ENCODE measurements at regions not wholly inside any gene's neighbourhood (a gene's known extent, or its start where the extent isn't known, plus 50 kb on each side); places are given as distances from the start of the nearest gene placed in this dataset.

DNA sequence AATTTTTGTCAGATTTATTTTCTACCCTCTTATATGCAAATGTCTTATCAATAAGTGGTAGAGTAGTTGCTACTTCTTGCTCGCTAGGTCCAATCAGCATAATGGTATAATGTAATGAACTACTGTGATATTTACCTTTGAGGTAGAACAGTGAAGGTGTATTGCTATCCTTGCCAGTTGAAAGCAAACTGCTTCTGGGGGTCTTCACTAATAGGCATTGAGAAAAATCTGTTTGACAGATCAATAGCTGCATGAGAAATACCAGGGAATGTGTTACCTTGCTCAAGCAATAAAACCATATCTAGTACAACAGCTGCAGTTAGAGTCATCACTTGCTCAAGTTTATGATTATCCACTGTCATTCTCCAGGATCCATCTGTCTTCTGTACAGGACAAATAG, 50.1 kb upstream of the EFEMP1 start:
- TF ChIP-seq, protein P1, sequence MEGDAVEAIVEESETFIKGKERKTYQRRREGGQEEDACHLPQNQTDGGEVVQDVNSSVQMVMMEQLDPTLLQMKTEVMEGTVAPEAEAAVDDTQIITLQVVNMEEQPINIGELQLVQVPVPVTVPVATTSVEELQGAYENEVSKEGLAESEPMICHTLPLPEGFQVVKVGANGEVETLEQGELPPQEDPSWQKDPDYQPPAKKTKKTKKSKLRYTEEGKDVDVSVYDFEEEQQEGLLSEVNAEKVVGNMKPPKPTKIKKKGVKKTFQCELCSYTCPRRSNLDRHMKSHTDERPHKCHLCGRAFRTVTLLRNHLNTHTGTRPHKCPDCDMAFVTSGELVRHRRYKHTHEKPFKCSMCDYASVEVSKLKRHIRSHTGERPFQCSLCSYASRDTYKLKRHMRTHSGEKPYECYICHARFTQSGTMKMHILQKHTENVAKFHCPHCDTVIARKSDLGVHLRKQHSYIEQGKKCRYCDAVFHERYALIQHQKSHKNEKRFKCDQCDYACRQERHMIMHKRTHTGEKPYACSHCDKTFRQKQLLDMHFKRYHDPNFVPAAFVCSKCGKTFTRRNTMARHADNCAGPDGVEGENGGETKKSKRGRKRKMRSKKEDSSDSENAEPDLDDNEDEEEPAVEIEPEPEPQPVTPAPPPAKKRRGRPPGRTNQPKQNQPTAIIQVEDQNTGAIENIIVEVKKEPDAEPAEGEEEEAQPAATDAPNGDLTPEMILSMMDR (IDR thresholded peaks at IDR 0.05; ENCODE audit: extremely low read depth, missing control alignments): no peak
- DNase-seq (ENCODE audit: low spot score): no peak

DNA sequence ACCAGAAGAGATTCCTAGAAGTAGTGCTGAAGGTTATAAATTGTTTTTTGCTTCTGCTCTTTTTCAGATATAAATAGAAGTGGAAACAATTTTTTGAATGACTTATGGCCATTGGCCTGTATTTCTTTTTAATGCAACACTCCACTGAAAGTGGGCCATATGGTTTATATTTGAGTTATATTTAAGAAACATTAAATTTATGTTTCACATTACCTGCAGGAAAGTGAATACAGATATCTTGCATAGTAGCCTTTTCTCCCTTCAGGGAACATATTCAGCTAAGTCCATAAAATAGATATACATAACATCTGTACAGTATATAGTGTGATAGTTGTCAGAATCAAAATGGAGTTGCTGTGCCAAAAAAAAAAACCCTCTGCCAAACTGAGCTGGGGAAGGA, 53.1 kb upstream of the EFEMP1 start:
- no peak for DNase-seq (ENCODE audit: low spot score)

DNA sequence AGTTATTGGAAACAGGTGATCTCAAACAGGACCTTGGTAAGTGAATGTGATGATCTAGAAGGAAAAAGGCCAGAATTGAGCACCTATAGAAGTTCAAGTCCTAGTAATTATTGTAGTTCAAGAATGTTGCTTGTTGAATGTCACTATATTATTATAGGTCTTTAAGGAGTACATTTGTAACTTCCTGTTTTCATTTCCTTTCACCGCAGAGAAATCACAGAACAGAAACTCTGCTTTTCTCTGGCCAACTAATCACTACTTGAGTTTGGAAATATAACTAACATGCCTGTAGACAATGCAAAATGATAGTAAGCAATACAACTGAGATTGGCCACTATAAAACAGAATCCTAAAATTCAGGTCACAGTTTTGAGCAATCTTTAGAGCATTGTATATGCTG, 61.8 kb upstream of the EFEMP1 start:
- TF ChIP-seq, protein P1 (IDR thresholded peaks at IDR 0.05; ENCODE audit: extremely low read depth, missing control alignments): no peak
- peak; percentile 6 for DNase-seq (ENCODE audit: low spot score)

More for the DNA sequence above, 53.1 kb upstream of the EFEMP1 start:
- TF ChIP-seq, protein P1 (IDR thresholded peaks at IDR 0.05; ENCODE audit: extremely low read depth, missing control alignments): no peak

DNA sequence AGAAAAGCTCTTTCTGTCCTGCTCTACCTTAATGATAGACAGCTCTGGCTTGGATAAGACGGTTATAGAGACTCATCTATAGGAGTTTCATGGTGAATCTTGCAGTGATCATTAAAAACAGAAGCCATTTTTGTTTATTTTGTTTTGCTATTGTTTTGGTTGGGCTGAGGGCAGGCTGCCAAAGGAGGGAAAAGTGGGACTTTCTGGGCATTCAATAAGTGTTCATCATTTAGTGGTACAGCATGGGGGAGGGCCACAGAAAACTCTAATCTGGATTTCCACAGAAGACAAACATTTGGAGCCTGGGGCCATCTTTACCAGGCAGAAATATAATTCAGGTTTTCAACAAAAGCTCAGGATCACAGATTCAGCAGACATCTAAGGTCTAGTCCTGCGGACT, 62.4 kb upstream of the EFEMP1 start:
- TF ChIP-seq, protein P1 (IDR thresholded peaks at IDR 0.05; ENCODE audit: extremely low read depth, missing control alignments): no peak
- DNase-seq (ENCODE audit: low spot score): no peak

DNA sequence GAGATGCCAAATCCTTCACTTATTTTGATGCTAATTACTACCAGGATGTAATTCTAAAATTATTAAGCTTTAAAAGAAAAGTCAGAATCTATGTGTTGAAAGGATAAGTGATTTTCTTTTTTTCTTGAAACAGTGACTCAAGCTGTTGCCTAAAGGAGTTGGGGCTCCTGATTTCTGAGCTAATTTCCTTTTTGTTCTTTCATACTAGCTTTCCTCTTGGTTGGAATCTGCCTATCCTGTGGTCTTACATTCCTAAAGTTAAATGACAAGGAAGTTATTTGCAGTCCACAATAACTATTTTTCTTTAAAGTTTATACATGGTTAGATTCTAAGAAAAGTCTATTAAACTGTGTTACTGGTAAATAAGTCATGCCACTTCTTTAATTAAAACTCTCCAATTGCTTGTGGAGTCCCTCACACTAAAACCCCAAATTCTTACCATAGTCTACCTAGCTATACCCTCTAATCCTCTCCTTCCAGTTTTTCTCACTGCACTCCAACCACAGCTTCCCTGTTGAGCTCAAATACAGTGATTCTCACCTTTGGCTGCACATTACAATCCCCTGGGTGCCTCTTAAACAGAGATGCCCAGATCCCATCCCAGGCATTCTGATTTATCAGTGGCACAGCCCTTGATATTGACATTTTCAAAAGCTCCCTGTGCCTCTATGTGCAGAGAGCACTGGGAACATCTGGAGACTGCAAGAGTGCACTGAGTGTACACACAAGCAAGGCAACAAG, 63.3 kb upstream of the EFEMP1 start:
- TF ChIP-seq, protein P1 (IDR thresholded peaks at IDR 0.05; ENCODE audit: extremely low read depth, missing control alignments): no peak
- no peak for DNase-seq (ENCODE audit: low spot score)

DNA sequence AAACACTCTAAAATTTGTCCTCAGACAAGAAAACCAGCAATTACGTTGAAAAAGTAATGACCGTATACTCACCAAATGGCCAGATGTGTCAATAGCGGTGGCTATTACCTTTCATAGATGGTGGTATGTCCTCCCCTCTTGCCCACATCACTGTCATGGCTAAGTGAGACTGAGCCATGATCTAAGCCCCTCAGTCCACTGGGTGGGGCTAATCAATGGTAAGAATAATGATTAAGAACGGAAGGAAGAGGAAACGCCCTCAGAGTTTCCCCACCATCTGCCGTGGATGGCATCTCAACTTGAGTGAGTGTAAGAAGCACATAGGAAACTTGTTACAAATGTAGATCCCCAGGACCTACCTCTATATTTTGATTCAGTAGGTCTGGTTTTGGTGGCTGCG, 65.8 kb upstream of the EFEMP1 start:
- TF ChIP-seq, protein P1 (IDR thresholded peaks at IDR 0.05; ENCODE audit: extremely low read depth, missing control alignments): no peak
- no peak for DNase-seq (ENCODE audit: low spot score)

DNA sequence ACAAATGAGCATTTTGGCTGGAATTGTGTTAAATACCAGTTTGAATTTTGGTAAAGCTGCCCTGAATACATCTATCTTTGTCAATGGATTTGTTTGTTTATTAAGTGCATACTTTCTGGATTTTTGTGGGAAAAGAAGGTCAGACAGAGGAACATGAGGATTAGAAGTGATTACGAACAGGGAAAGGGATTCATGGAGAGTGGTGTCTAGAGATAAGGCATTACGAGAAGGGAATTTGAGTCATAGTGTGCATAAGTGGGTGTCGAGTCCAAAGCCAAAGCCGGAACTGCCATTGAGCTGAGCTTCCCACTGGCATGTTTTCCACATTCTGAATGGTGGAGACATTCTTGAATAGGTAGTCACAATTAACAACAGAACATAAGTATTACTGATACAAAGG, 68.9 kb upstream of the EFEMP1 start:
- TF ChIP-seq, protein P1 (IDR thresholded peaks at IDR 0.05; ENCODE audit: extremely low read depth, missing control alignments): no peak
- no peak for DNase-seq (ENCODE audit: low spot score)

Measured in GM20000 (cell line).